ENCODE measurements at regions not wholly inside any gene's neighbourhood (a gene's known extent, or its start where the extent isn't known, plus 50 kb on each side); places are given as distances from the start of the nearest gene placed in this dataset.

DNA sequence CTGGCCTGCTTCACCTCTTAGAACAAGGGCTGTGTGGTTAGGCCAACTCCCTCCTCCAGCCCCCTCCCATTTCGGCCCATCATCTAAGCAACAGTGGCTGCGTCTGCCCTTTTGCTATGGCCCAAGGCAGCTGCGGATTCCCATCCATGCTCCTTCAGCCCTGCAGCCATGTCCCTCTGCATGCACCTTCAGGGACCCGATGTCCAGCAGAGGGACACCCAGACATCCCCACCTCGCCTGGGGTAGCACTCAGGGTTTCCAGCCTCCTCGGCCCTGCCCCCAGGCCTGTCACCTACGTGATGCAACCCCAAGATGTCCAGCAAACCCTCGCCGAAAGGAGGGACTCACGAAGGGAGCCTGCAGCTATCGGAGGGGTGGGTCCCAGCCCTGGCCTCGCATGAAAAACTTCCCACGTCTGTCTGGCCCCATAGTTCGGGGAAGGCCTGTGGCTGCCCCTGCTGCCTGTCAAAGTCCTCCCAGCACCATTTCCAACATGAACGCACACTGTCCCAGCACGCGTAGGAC lies 194.4 kb downstream of the CTTN start:
- TF ChIP-seq, protein P1, sequence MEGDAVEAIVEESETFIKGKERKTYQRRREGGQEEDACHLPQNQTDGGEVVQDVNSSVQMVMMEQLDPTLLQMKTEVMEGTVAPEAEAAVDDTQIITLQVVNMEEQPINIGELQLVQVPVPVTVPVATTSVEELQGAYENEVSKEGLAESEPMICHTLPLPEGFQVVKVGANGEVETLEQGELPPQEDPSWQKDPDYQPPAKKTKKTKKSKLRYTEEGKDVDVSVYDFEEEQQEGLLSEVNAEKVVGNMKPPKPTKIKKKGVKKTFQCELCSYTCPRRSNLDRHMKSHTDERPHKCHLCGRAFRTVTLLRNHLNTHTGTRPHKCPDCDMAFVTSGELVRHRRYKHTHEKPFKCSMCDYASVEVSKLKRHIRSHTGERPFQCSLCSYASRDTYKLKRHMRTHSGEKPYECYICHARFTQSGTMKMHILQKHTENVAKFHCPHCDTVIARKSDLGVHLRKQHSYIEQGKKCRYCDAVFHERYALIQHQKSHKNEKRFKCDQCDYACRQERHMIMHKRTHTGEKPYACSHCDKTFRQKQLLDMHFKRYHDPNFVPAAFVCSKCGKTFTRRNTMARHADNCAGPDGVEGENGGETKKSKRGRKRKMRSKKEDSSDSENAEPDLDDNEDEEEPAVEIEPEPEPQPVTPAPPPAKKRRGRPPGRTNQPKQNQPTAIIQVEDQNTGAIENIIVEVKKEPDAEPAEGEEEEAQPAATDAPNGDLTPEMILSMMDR (IDR thresholded peaks at IDR 0.05; ENCODE audit: low read depth, low read length), result no peak
- Histone ChIP-seq H3K27me3 (ENCODE audit: control insufficient read depth, insufficient read depth, low read length) (no peaks in the 10 kb centered on the region), H3K9me3 (ENCODE audit: control insufficient read depth, insufficient read depth, low read length) (peaks cover 63% of the 10 kb centered on the region), H3K27ac (ENCODE audit: low read depth, low read length) (no peak overlapping the region), H3K4me3 (ENCODE audit: low read depth, low read length) (no peak overlapping the region)
- DNase-seq (ENCODE audit: low read depth, low spot score), result no peak
- POLR2A ChIA-PET, result no interaction called here
- CTCF ChIA-PET, result no interaction called here

- no peak overlapping the region for H3K4me3 ChIP-seq (ENCODE audit: low read depth, low read length)
- no peak overlapping the region for H3K27ac ChIP-seq (ENCODE audit: low read depth, low read length)
- no peaks in the 10 kb centered on the region for H3K27me3 ChIP-seq (ENCODE audit: control insufficient read depth, insufficient read depth, low read length)
- ChIA-PET POLR2A (no interaction called here), CTCF (no interaction called here)
- no peak for DNase-seq (ENCODE audit: low read depth, low spot score)
- TF ChIP-seq, protein P1 (IDR thresholded peaks at IDR 0.05; ENCODE audit: low read depth, low read length), result no peak
- H3K9me3 ChIP-seq (ENCODE audit: control insufficient read depth, insufficient read depth, low read length), result peaks cover 67% of the 10 kb centered on the region
These were observed 195.2 kb downstream of the CTTN start for GRCh38 chr11:70593446-70593983.

DNA sequence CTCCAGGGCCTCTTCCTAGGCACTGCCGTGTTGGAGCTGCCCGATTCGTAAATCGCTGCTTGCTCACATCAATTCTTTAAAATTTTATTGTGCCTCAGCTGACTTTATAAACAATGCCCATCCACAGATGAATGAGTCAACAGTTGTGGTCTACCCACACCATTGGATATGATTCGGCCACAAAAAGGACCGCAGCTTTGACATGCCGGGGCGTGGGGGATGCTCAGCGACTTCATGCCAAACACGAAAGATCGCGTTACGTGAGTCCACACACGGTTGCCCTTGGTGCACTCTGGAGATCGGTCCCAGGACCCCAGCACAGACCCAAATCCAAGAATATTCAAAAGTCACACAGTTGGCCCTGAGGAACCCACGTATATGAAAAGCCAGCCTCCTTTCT lies 195.7 kb downstream of the CTTN start:
- peaks cover 62% of the 10 kb centered on the region for H3K9me3 ChIP-seq (ENCODE audit: control insufficient read depth, insufficient read depth, low read length)
- TF ChIP-seq, protein P1 (IDR thresholded peaks at IDR 0.05; ENCODE audit: low read depth, low read length), result no peak
- H3K27me3 ChIP-seq (ENCODE audit: control insufficient read depth, insufficient read depth, low read length), result no peaks in the 10 kb centered on the region
- POLR2A ChIA-PET, result no interaction called here
- H3K27ac ChIP-seq (ENCODE audit: low read depth, low read length), result no peak overlapping the region
- CTCF ChIA-PET, result no interaction called here
- H3K4me3 ChIP-seq (ENCODE audit: low read depth, low read length), result no peak overlapping the region
- DNase-seq (ENCODE audit: low read depth, low spot score), result no peak

DNA sequence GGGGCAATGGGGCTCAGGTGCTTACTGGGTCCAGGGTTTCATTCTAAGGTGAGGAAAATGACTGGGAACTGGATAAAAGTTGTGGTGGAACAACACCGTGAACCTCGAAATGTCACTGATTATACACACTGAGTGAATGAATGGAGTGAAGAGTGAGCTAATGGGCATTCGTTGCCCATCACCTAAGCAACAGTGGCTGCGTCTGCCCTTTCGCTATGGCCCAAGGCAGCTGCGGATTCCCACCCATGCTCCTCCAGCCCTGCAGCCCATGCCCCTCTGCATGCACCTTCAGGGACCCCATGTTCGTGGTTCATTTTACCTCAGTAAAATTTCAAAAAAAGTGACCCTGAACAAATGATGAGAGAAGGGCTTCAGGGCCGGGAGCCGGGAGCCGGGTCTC lies 196.3 kb downstream of the CTTN start:
- no peaks in the 10 kb centered on the region for H3K27me3 ChIP-seq (ENCODE audit: control insufficient read depth, insufficient read depth, low read length)
- peaks cover 62% of the 10 kb centered on the region for H3K9me3 ChIP-seq (ENCODE audit: control insufficient read depth, insufficient read depth, low read length)
- CTCF ChIA-PET, result no interaction called here
- no peak for DNase-seq (ENCODE audit: low read depth, low spot score)
- POLR2A ChIA-PET, result no interaction called here
- no peak overlapping the region for H3K4me3 ChIP-seq (ENCODE audit: low read depth, low read length)
- TF ChIP-seq, protein P1 (IDR thresholded peaks at IDR 0.05; ENCODE audit: low read depth, low read length), result no peak
- H3K27ac ChIP-seq (ENCODE audit: low read depth, low read length), result no peak overlapping the region

DNA sequence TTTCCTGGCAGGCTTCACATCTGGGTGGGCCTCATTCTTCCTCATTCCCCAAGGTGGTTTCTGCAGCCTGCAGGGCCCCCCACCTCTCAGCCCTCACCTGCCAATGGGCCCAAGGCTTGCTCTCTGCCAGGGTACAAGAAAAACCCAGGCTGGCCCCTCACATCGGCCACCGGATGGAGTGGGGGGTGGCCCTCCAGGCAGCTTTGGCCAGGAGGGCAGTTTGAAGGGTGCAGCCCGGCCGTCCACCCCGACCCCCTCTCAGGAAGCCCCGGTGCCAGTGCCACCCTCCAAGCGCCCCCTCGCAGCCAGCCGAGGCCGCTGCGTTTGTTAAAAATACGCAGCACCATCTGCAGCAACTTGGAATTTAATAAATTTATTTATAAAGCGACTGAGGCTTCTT lies 196.7 kb downstream of the CTTN start:
- CTCF ChIA-PET, result no interaction called here
- no peak overlapping the region for H3K27ac ChIP-seq (ENCODE audit: low read depth, low read length)

More for the DNA sequence above, 196.7 kb downstream of the CTTN start:
- Histone ChIP-seq H3K4me3 (ENCODE audit: low read depth, low read length) (no peak overlapping the region), H3K9me3 (ENCODE audit: control insufficient read depth, insufficient read depth, low read length) (peaks cover 62% of the 10 kb centered on the region), H3K27me3 (ENCODE audit: control insufficient read depth, insufficient read depth, low read length) (no peaks in the 10 kb centered on the region)
- POLR2A ChIA-PET, result no interaction called here
- TF ChIP-seq, protein P1 (IDR thresholded peaks at IDR 0.05; ENCODE audit: low read depth, low read length), result no peak
- no peak for DNase-seq (ENCODE audit: low read depth, low spot score)

Measured in AG04450 (cell line).